ENCODE measurements at regions not wholly inside any gene's neighbourhood (a gene's known extent, or its start where the extent isn't known, plus 50 kb on each side); places are given as distances from the start of the nearest gene placed in this dataset.

DNA sequence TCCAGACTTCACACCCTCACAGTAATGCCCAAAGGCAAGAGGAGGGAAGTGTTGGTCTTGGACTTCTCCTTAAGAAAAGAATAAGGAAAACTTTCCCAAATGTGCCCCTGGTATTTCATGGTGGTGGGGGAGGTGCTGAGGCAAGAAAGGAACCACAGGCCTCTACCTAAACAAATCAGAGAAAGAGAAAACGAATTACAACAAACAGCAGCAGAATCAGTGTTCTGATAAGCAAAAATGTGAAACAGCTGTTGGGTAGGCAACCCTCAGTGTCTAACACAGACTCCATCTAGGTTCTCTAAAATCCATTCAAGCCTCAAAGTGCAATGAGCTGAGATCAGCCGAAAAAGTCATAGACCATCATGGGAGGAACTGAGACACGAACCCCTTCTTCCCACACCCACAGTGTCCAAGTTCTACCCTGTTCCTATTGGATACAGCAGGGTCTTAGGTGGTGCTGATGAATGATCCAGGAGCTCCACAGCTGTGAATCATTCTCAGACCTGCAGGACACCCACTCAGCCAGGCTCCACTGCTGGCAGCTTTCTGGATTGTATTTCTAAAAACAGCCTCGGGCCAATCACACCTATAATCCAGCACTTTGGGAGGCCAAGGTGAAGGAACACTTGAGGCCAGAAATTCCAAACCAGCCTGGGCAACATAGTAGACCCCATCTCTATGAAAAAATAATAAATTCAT lies 149.1 kb downstream of the PLPP3 start:
- ChIA-PET CTCF (no interaction called here), POLR2A (ENCODE audit: low non-redundant PET) (no interaction called here)
- TF ChIP-seq, protein P1, sequence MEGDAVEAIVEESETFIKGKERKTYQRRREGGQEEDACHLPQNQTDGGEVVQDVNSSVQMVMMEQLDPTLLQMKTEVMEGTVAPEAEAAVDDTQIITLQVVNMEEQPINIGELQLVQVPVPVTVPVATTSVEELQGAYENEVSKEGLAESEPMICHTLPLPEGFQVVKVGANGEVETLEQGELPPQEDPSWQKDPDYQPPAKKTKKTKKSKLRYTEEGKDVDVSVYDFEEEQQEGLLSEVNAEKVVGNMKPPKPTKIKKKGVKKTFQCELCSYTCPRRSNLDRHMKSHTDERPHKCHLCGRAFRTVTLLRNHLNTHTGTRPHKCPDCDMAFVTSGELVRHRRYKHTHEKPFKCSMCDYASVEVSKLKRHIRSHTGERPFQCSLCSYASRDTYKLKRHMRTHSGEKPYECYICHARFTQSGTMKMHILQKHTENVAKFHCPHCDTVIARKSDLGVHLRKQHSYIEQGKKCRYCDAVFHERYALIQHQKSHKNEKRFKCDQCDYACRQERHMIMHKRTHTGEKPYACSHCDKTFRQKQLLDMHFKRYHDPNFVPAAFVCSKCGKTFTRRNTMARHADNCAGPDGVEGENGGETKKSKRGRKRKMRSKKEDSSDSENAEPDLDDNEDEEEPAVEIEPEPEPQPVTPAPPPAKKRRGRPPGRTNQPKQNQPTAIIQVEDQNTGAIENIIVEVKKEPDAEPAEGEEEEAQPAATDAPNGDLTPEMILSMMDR (conservative IDR thresholded peaks at IDR 0.05; ENCODE audit: low read depth), result no peak
- no peak overlapping the region for H3K27ac ChIP-seq
- DNase-seq (ENCODE audit: low spot score), result no peak

DNA sequence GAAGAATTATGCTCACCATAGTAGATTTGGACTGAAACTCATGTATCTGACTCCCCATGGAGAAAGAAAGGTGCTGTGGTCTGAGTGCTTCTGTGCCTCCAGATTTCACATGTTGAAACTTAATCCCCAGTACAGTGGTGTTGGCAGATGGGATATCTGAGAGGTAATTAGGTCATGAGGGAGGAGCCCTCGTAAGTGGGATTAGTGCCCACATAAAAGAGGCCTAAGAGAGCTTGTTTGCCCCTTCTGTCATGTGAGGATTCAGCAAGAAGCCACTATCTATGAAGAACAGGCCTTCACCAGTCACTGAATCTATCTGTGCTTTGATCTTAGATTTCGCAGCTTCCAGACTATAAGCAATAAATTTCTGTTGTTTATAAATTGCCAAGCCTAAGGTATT lies 150.1 kb downstream of the PLPP3 start:
- H3K27ac ChIP-seq, result no peak overlapping the region
- no peak for DNase-seq (ENCODE audit: low spot score)
- ChIA-PET CTCF (no interaction called here), POLR2A (ENCODE audit: low non-redundant PET) (no interaction called here)
- TF ChIP-seq, protein P1 (conservative IDR thresholded peaks at IDR 0.05; ENCODE audit: low read depth), result no peak

DNA sequence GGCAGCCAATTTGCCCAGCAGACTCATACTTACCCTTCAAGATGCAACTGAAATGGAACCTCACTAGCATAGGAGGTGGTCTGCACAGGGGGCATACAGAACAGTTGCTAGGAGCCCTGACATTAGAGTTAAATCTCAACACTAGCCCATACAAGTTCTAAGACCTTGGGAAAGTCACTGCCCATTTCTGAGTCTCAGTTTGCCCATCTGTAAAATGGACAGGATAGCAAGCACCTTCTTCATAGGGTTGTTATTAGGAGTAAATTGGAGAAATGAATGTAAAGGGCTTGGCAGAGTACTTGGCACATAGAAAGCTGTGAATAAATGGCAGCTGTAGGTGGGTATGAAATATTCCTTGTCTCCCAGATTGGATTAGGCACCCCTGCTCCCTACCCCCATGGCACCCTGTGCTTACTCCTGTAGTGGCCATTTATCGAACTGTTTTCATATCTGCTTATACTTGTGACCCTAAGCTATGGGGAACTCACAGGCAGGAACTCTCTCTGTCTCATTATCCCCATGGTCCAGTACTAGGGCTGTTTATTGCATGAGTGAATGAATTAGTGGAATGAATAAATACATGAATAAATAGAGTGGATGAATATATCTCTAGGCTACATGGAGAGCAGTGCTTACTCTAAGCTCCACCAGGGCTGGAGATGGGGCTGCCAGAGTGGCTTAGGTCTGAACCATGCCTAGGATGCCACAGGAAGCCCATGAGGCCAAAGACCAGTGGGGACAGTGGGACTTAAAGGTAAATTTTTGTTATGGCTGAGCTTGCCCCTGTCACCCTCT lies 152.6 kb downstream of the PLPP3 start:
- no peak overlapping the region for H3K27ac ChIP-seq
- POLR2A ChIA-PET (ENCODE audit: low non-redundant PET), result no interaction called here
- CTCF ChIA-PET, result interaction anchor here (0.5 kb wide), 1 partner anchor 12 kb away, joined by 3 read pairs; no protein-coding TSS in a partner anchor
- no peak for DNase-seq (ENCODE audit: low spot score)
- TF ChIP-seq, protein P1 (conservative IDR thresholded peaks at IDR 0.05; ENCODE audit: low read depth), result no peak

DNA sequence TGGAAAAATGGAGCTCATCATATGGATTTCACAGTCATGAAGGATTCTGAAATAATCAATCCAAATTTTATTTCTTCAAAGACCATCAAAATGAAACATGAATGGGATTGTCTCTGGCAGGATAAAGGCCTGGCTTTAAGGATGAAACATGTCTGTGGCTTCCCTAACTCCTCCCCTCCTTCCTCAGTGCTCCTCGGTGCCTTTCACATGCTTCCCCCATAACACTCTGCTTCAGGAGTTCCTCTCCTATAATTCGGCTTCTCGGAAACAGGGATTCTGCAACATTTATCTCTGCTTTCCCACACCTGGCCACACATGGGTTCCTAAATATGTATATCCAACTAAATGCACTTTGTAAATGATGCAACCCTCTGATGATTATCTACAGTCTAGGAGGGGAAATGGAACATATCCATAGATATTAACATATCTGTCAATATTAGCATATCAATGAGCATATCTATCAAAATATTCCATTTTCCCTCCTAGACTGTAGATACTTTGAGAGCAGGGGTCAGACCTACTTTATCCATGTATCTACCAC lies 153.8 kb downstream of the PLPP3 start:
- ChIA-PET CTCF (no interaction called here), POLR2A (ENCODE audit: low non-redundant PET) (no interaction called here)
- TF ChIP-seq, protein P1 (conservative IDR thresholded peaks at IDR 0.05; ENCODE audit: low read depth), result no peak
- no peak for DNase-seq (ENCODE audit: low spot score)
- no peak overlapping the region for H3K27ac ChIP-seq

DNA sequence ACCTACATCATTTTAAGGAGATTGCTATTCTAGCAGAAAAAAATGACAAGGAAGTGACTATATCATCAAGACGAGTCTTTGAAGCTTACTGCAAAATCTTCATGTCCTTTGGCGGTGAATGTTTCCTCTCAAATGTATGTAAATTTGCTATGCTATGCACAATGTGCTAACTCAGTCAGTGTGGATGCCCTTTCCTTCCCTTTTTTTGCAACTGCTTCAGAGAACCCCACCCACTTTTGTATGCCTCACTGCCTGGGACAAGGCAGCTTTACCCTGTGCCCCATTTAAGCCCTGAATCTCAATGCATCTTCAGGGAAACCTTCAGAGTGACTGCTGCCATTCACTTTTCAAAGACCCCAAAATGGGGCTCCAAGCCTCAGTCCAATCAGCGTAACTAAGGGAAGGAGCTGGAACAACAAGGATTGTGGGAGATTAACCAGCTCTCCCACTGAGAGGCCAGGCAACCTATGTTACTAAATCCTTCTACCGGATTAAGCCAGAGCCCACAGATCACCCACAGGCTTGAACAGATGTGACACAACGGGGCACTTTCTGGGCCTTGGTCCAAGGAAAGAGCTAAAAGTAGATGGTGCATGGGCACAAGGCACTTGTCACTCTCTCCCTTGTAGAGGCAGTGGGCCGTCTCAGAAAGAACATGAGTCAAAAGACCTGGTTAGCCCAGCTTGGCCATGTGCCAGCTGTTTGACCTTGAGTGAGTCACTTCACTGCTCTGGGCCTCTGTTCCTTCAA lies 154.4 kb downstream of the PLPP3 start:
- H3K27ac ChIP-seq, result no peak overlapping the region
- DNase-seq (ENCODE audit: low spot score), result peak; percentile 43
- ChIA-PET POLR2A (ENCODE audit: low non-redundant PET) (no interaction called here), CTCF (interaction anchor here (0.6 kb wide), 1 partner anchor 255 kb away, joined by 4 read pairs; no protein-coding TSS in a partner anchor)
- TF ChIP-seq, protein P1 (conservative IDR thresholded peaks at IDR 0.05; ENCODE audit: low read depth), result no peak

DNA sequence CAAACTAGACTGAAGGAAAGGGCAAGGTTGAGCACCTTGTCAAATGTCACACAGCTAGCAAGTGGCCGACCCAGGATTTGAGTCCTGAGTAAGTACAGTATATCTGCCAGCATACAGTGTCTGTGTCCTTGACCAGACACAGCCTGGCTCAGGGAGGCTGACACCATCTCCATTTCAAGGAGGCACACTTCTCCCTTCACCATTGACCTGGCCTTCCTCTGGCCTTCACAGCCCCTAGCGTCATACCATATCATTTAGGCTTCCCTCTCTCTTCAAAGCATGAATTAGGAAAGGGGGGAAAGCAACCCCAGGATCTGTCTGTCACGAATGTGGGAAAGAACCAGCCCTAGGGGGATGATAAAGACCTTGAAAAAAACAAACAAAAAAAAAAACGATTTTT lies 155.6 kb downstream of the PLPP3 start:
- TF ChIP-seq, protein P1 (conservative IDR thresholded peaks at IDR 0.05; ENCODE audit: low read depth), result no peak
- no peak for DNase-seq (ENCODE audit: low spot score)
- POLR2A ChIA-PET (ENCODE audit: low non-redundant PET), result no interaction called here
- CTCF ChIA-PET, result no interaction called here
- H3K27ac ChIP-seq, result no peak overlapping the region

Data from RWPE1 (cell line).